WERI-Rb-1 (cell line): ENCODE measurements at regions not wholly inside any gene's neighbourhood (a gene's known extent, or its start where the extent isn't known, plus 50 kb on each side); places are given as distances from the start of the nearest gene placed in this dataset.

Source experiments
- DNase-seq: peaks from one replicate; pipeline ENCODE4 v3.0.0-alpha.2; 2020
- H3K27ac ChIP-seq: fragments of 250-450 bp; sonication (Bioruptor Pico); 2 replicates; pipeline ENCODE4 v1.5.1; 2020; ENCODE audit warnings: mild to moderate bottlenecking, moderate library complexity
- H3K27me3 ChIP-seq: fragments of 250-450 bp; sonication (Bioruptor Pico); 2 replicates; pipeline ENCODE4 v1.5.1; 2021; ENCODE audit warnings: mild to moderate bottlenecking, low read depth, moderate library complexity; ENCODE audit not compliant: insufficient read depth, severe bottlenecking
- H3K36me3 ChIP-seq: fragments of 250-450 bp; sonication (Bioruptor Pico); 2 replicates; pipeline ENCODE4 v1.5.1; 2020; ENCODE audit warnings: mild to moderate bottlenecking, moderate library complexity
- H3K4me3 ChIP-seq: 2 replicates; pipeline ENCODE4 v1.5.1; 2011; ENCODE audit warnings: low read depth, mild to moderate bottlenecking, control low read depth, low read length
- H3K9me3 ChIP-seq: fragments of 250-450 bp; sonication (Bioruptor Pico); 2 replicates; pipeline ENCODE4 v1.5.1; 2021; ENCODE audit warnings: mild to moderate bottlenecking, moderate library complexity; ENCODE audit not compliant: severe bottlenecking
- TF ChIP-seq, protein P1 (sequence below): IDR thresholded peaks from 2 replicates; pipeline ENCODE4 v1.5.1; 2011; ENCODE audit warnings: low read depth, mild to moderate bottlenecking, control low read depth, inconsistent platforms, low read length

DNA sequence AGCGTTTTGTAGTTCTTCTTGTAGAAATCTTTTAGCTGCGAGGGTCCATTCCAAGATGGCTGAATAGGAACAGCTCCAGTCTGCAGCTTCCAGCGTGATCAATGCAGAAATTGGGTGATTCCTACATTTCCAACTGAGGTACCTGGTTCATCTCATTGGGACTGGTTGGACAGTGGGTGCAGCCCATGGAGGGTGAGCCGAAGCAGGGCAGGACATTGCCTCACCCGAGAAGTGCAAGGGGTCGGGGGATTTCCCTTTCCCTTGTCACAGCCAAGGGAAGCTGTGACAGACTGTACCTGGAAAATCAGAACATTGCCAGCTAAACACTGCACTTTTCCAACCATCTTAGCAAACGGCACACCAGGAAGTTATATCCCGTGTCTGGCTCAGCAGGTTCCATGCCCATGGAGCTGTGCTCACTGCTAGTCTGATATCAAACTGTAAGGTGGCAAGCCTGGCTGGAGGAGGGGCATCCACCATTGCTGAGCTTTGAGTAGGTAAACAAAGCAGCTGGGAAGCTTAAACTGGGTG is 176.0 kb upstream of the SPRY2 start:
- Histone ChIP-seq H3K4me3 (no peak overlapping the region), H3K27me3 (no peaks in the 10 kb centered on the region), H3K27ac (no peak overlapping the region), H3K36me3 (no peaks in the 10 kb centered on the region), H3K9me3 (no peaks in the 10 kb centered on the region)
- DNase-seq = no peak
- TF ChIP-seq, protein P1, sequence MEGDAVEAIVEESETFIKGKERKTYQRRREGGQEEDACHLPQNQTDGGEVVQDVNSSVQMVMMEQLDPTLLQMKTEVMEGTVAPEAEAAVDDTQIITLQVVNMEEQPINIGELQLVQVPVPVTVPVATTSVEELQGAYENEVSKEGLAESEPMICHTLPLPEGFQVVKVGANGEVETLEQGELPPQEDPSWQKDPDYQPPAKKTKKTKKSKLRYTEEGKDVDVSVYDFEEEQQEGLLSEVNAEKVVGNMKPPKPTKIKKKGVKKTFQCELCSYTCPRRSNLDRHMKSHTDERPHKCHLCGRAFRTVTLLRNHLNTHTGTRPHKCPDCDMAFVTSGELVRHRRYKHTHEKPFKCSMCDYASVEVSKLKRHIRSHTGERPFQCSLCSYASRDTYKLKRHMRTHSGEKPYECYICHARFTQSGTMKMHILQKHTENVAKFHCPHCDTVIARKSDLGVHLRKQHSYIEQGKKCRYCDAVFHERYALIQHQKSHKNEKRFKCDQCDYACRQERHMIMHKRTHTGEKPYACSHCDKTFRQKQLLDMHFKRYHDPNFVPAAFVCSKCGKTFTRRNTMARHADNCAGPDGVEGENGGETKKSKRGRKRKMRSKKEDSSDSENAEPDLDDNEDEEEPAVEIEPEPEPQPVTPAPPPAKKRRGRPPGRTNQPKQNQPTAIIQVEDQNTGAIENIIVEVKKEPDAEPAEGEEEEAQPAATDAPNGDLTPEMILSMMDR = no peak

DNA sequence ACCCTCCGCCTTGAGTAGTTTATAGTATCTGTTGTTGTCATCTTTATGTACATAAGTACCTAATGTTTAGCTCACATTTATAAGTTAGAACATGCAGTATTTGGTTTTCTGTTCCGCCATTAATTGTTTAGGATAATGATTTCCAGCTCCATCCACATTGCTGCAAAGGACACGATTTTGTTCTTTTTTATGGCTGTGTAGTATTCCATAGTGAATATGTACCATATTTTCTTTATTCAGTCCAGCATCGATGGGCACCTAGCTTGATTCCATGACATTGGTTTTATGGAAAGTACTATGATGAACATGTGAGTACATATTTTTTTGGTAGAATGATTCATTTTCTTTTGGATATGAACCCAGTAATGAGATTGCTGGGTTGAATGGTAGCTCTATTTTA is 174.4 kb upstream of the SPRY2 start:
- TF ChIP-seq, protein P1 = no peak
- H3K36me3 ChIP-seq = no peaks in the 10 kb centered on the region
- H3K4me3 ChIP-seq = no peak overlapping the region
- H3K27me3 ChIP-seq = no peaks in the 10 kb centered on the region
- H3K27ac ChIP-seq = no peak overlapping the region
- H3K9me3 ChIP-seq = no peaks in the 10 kb centered on the region
- no peak for DNase-seq

DNA sequence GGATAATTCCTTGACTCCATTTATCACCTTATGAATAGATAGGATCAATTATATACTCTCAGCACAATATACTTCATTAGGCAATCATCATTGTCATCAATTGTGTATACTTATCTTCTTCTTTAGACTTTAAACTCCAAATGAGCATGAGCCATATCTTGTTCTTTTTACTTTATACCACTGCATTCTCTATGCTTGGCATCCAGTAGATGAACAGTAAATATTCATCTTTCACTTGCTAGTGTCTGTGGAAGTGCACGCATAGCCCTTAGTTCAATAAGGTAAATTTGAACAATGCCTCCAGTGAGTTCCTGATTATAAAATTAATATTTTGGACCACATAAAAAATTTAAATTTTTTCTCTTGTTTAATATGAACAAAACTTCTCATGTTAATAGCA is 172.3 kb upstream of the SPRY2 start:
- Histone ChIP-seq H3K9me3 (no peaks in the 10 kb centered on the region), H3K27ac (no peak overlapping the region), H3K27me3 (no peaks in the 10 kb centered on the region), H3K36me3 (no peaks in the 10 kb centered on the region), H3K4me3 (no peak overlapping the region)
- TF ChIP-seq, protein P1 = no peak
- no peak for DNase-seq

DNA sequence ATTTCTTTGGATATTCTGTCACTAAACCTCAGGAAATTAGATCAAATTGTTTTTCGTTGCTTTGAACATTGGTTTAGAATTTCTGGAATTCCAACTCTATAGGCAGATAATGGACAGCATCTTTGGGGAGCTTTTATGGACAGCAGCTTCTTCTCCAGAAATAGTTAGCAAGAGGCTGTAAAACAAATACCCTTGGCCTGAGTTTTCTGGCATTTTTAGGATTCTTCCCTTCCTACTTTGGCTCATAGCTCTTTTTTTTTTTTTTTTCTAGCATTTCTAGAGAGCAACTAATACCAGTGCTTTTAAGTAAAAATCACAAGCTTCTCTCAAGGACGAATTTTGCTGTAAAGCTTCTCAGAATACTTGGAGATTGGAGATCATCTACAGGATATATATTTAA is 169.8 kb upstream of the SPRY2 start:
- Histone ChIP-seq H3K27me3 (no peaks in the 10 kb centered on the region), H3K4me3 (no peak overlapping the region), H3K27ac (no peak overlapping the region), H3K9me3 (no peaks in the 10 kb centered on the region), H3K36me3 (no peaks in the 10 kb centered on the region)
- TF ChIP-seq, protein P1 = no peak
- DNase-seq = no peak

DNA sequence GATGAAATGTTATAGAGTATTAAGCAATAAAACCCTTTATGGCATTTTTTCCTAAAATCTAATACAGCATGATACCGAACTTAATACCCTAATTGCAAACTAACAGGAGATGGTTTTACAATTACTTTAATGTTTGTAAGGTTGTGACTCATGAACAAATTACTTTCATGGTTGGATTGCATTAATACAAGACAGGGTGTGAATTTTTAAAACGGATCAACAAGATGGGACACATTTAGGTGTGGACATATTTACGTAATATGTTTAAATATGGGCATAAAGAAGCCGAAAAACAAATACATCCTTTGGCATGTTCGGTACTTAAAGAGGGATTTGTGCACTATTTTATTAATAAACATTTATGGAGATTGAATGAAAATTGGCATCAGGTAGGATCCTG is 168.3 kb upstream of the SPRY2 start:
- Histone ChIP-seq H3K9me3 (no peaks in the 10 kb centered on the region), H3K36me3 (no peaks in the 10 kb centered on the region), H3K4me3 (no peak overlapping the region), H3K27me3 (no peaks in the 10 kb centered on the region), H3K27ac (no peak overlapping the region)
- no peak for DNase-seq
- TF ChIP-seq, protein P1 = no peak

DNA sequence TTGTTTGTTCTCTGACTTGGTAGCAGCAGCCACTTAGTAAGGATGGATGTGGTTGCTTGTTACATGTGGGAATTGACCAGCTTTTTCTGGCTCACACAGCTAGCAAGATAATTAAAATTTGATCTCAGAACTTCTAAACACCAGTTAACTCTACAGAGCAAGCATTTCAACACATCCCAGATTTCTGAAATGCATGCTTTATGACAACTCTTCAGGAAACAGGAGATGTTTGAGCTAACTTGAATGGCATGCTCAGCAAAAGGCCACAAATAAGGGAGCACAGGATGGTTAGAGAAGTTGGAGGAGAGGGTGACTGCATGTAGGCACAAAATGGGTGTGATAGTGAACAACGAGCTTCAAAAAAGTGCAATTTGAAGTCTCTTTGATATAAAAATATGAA is 167.1 kb upstream of the SPRY2 start:
- DNase-seq = no peak
- H3K27me3 ChIP-seq = no peaks in the 10 kb centered on the region
- no peaks in the 10 kb centered on the region for H3K9me3 ChIP-seq
- no peak overlapping the region for H3K27ac ChIP-seq
- TF ChIP-seq, protein P1 = no peak
- no peak overlapping the region for H3K4me3 ChIP-seq
- H3K36me3 ChIP-seq = no peaks in the 10 kb centered on the region
